Pancreas (tissue), 10 donors: ENCODE measurements at regions not wholly inside any gene's neighbourhood (a gene's known extent, or its start where the extent isn't known, plus 50 kb on each side); places are given as distances from the start of the nearest gene placed in this dataset.

Experiments
- ATAC-seq, 4 donors: fragments of 200-7000 bp; cut with Tn5 transposase; one replicate each; pipeline versions ENCODE4 v1.8.0 to v1.9.1; 2020; ENCODE audit warnings: mild to moderate bottlenecking in 4 of 4, moderate library complexity in 4 of 4
- DNase-seq, 6 donors: peaks; one replicate each; pipeline ENCODE4 v3.0.0-alpha.2; 2020
- FAIRE-seq: peaks from 2 replicates; lab custom pipeline; 2012; peaks lifted over from hg19 to GRCh38; lab: Jason Lieb, UNC
- H3K27ac ChIP-seq, 4 donors: fragments of 200-600 bp; sonication (generic); 1 replicate in 3 of 4; 2 replicates in 1 of 4; pipeline versions ENCODE4 v1.5.0 to v1.8.0; 2020
- H3K27me3 ChIP-seq, 4 donors: fragments of 200-600 bp; one replicate each; pipeline ENCODE4 v1.8.0; 2021
- H3K36me3 ChIP-seq, 3 donors: fragments of 200-600 bp; sonication (generic) in 1 of 3; one replicate each; pipeline versions ENCODE4 v1.5.0 to v1.8.0; 2020 to 2021
- H3K4me1 ChIP-seq, 3 donors: fragments of 200-600 bp; one replicate each; pipeline ENCODE4 v1.8.0; 2021
- H3K4me3 ChIP-seq, 4 donors: fragments of 200-600 bp; sonication (generic) in 2 of 4; one replicate each; pipeline versions ENCODE4 v1.5.0 to v1.8.0; 2020 to 2021
- H3K9me3 ChIP-seq, 4 donors: fragments of 200-600 bp; one replicate each; pipeline ENCODE4 v1.8.0; 2021
- CTCF ChIP-seq, 4 donors: fragments of 200-600 bp; sonication (generic) in 3 of 4; IDR thresholded peaks; one replicate each; pipeline versions ENCODE4 v1.5.0 to v1.8.0; 2021; ENCODE audit warnings: antibody characterized with exemption in 4 of 4
- WGBS, 2 donors: extraction: QIAGEN DNeasy Blood & Tissue Kit; methylation state at CpG; one replicate each; pipeline ENCODE4 v1.1.7; 2013; 5-methylcytosine and 5-hydroxymethylcytosine counted together
- intact Hi-C, 3 donors: fragments of 100-400 bp; cut with DNase I; formaldehyde crosslinking; loops; one replicate each; pipeline versions ENCODE4 v1.11.1 to v1.14.2; 2022
- donor health status: healthy with polysubstance abuse.
- donor health status: DM: no; HTN: no; CAD: no; lungs with moderate emphysema.
- donor health status: DM: no; HTN: no; CAD: no.
- donor health status: control.
- donor health status: control.
- donor health status: Bipolar disorder and iron deficiency.
- donor health status: DM: yes; HTN: yes; CAD: no.
- donor health status: DM: no; HTN: no; CAD: no.
- donor health status: DM: no; HTN: no; CAD: no.
- donor health status: DM: yes; HTN: yes; CAD: no.

GRCh38 chr4:54391104-54391503, 162.0 kb downstream of the PDGFRA start:
- ATAC-seq = no peak
- Histone ChIP-seq H3K27ac (no peak overlapping the region), H3K36me3 (no peaks in the 10 kb centered on the region), H3K4me3 (no peak overlapping the region), H3K4me1 (no peaks in the 10 kb centered on the region), H3K27me3 (no peaks in the 10 kb centered on the region), H3K9me3 (no peaks in the 10 kb centered on the region)
- FAIRE-seq = no peak
- no peak for DNase-seq
- WGBS, 2 donors = 5 to 6% methylated on average over 3 of the region's 3 CpGs
- TF ChIP-seq CTCF (IDR thresholded peaks at IDR 0.05) = no peak
- intact Hi-C loops = no loop called here

- intact Hi-C loops = no loop called here
- TF ChIP-seq CTCF (IDR thresholded peaks at IDR 0.05) = no peak
- FAIRE-seq = no peak
Measured at GRCh38 chr4:54392479-54392878, 163.4 kb downstream of the PDGFRA start.

GRCh38 chr4:54393243-54393642, 164.2 kb downstream of the PDGFRA start:
- Histone ChIP-seq H3K27ac (no peak overlapping the region), H3K36me3 (no peaks in the 10 kb centered on the region), H3K9me3 (no peaks in the 10 kb centered on the region), H3K4me1 (no peaks in the 10 kb centered on the region), H3K27me3 (no peaks in the 10 kb centered on the region), H3K4me3 (no peak overlapping the region)
- 60 to 73% methylated on average over 4 of the region's 4 CpGs for WGBS, 2 donors
- ATAC-seq (no peak), DNase-seq (no peak), FAIRE-seq (no peak)
- TF ChIP-seq CTCF (IDR thresholded peaks at IDR 0.05) = no peak
- intact Hi-C loops = no loop called here

More at GRCh38 chr4:54392479-54392878, 163.4 kb downstream of the PDGFRA start:
- H3K4me1 ChIP-seq = no peaks in the 10 kb centered on the region
- H3K27me3 ChIP-seq = no peaks in the 10 kb centered on the region
- H3K36me3 ChIP-seq = no peaks in the 10 kb centered on the region
- no peaks in the 10 kb centered on the region for H3K9me3 ChIP-seq
- WGBS, 2 donors = 41 to 46% methylated on average over 1 of the region's 1 CpG
- no peak overlapping the region for H3K4me3 ChIP-seq
- H3K27ac ChIP-seq = no peak overlapping the region
- DNase-seq (no peak), ATAC-seq (no peak)

DNA sequence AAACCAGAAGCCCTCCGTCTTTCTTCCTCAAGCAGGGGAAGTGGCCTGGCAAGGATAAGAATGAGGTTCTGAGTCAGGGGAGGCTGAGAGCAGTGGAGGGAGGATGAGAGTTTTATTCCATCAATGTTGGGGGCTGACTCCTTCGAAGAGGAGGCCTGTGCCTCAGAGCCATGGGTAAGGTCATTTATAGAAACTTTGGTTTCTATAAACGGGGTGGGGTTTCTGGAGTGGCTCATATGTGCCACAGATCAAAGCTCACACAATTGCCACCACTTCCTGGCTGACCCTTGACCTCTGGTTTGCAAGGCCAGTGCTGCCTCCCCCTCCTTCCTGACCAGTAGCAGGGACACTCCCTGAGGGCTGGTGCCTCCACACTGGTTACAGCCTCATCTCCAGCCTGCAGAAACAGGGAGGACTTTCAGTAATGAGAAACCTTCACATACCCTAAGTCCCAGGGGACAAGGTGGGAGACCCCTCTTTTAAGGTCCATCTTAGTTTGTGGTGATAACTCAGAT, 166.0 kb downstream of the PDGFRA start:
- Histone ChIP-seq H3K36me3 (no peaks in the 10 kb centered on the region), H3K27me3 (no peaks in the 10 kb centered on the region), H3K27ac (no peak overlapping the region), H3K9me3 (no peaks in the 10 kb centered on the region), H3K4me1 (no peaks in the 10 kb centered on the region), H3K4me3 (no peak overlapping the region)
- WGBS, 2 donors = 58 to 67% methylated on average over 3 of the region's 3 CpGs
- FAIRE-seq = no peak
- no peak for DNase-seq
- intact Hi-C loops = no loop called here
- TF ChIP-seq CTCF (IDR thresholded peaks at IDR 0.05) = no peak
- no peak for ATAC-seq

DNA sequence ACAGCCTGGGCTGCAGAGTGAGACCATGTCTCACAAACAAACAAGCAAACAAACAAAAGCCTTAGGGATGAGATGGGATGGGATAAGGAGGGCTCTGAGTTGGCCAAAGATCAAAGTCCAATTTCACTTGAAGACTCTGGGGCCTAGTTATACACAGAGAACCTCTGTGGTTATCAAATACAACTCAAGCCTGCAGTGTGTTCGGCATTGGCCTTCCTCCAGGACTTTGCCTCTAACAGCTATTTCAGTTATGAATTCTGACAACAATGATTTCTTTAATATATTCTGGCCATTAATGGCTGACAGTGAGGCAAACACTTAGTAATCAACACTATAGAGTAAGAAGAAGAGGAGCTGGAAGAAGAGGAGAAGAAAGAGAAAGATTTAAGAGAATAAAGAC, 171.1 kb downstream of the PDGFRA start:
- DNase-seq (no peak), FAIRE-seq (no peak), ATAC-seq (no peak)
- no peaks in the 10 kb centered on the region for H3K36me3 ChIP-seq
- H3K27me3 ChIP-seq = no peaks in the 10 kb centered on the region
- H3K9me3 ChIP-seq = no peaks in the 10 kb centered on the region
- intact Hi-C loops = no loop called here
- H3K27ac ChIP-seq = no peak overlapping the region
- WGBS, 2 donors = 69 to 86% methylated on average over 1 of the region's 1 CpG
- no peaks in the 10 kb centered on the region for H3K4me1 ChIP-seq
- TF ChIP-seq CTCF (IDR thresholded peaks at IDR 0.05) = no peak
- H3K4me3 ChIP-seq = no peak overlapping the region
